Midbrain (tissue), 1 donor: ENCODE measurements at regions not wholly inside any gene's neighbourhood (a gene's known extent, or its start where the extent isn't known, plus 50 kb on each side); places are given as distances from the start of the nearest gene placed in this dataset.

Experiments
- DNase-seq: peaks from one replicate; lab custom pipeline; 2025; lab: John Stamatoyannopoulos, UW

GRCh38 chr15:62545467-62546227 is 380.6 kb upstream of the C2CD4B start:
- DNase-seq: peak; percentile 57

- DNase-seq: no peak
Observed at GRCh38 chr15:62546628-62547027, 381.5 kb upstream of the C2CD4B start.

GRCh38 chr15:62547584-62547983 is 382.5 kb upstream of the C2CD4B start:
- no peak for DNase-seq

- no peak for DNase-seq
Observed at GRCh38 chr15:62549345-62549970, 384.4 kb upstream of the C2CD4B start.

- no peak for DNase-seq
Observed at GRCh38 chr15:62550106-62550505, 385.0 kb upstream of the C2CD4B start.

- no peak for DNase-seq
Observed at GRCh38 chr15:62552444-62552843, 387.4 kb upstream of the C2CD4B start.

GRCh38 chr15:62553911-62554563 is 389.0 kb upstream of the C2CD4B start:
- no peak for DNase-seq

- DNase-seq: no peak
Observed at GRCh38 chr15:62558640-62559380, 393.7 kb upstream of the C2CD4B start.

GRCh38 chr15:62559381-62559733 is 394.3 kb upstream of the C2CD4B start:
- DNase-seq: no peak

- no peak for DNase-seq
Observed at GRCh38 chr15:62561059-62561519, 396.0 kb upstream of the C2CD4B start.

- DNase-seq: no peak
Observed at GRCh38 chr15:62561571-62561970, 396.5 kb upstream of the C2CD4B start.

- DNase-seq: no peak
Observed at GRCh38 chr15:62564886-62565633, 400.0 kb upstream of the C2CD4B start.

GRCh38 chr15:62565634-62566026 is 400.5 kb upstream of the C2CD4B start:
- no peak for DNase-seq

- no peak for DNase-seq
Observed at GRCh38 chr15:62566248-62566647, 401.2 kb upstream of the C2CD4B start.

GRCh38 chr15:62567501-62567900 is 402.4 kb upstream of the C2CD4B start:
- DNase-seq: no peak

- DNase-seq: no peak
Observed at GRCh38 chr15:62568004-62568403, 402.9 kb upstream of the C2CD4B start.

GRCh38 chr15:62568702-62569101 is 403.6 kb upstream of the C2CD4B start:
- no peak for DNase-seq

GRCh38 chr15:62569460-62570404 is 404.6 kb upstream of the C2CD4B start:
- DNase-seq: no peak

GRCh38 chr15:62570405-62570783 is 405.3 kb upstream of the C2CD4B start:
- DNase-seq: no peak

- DNase-seq: no peak
Observed at GRCh38 chr15:62571072-62571471, 406.0 kb upstream of the C2CD4B start.

- DNase-seq: no peak
Observed at GRCh38 chr15:62572797-62573196, 407.7 kb upstream of the C2CD4B start.
